ENCODE measurements at regions not wholly inside any gene's neighbourhood (a gene's known extent, or its start where the extent isn't known, plus 50 kb on each side); places are given as distances from the start of the nearest gene placed in this dataset.

DNA sequence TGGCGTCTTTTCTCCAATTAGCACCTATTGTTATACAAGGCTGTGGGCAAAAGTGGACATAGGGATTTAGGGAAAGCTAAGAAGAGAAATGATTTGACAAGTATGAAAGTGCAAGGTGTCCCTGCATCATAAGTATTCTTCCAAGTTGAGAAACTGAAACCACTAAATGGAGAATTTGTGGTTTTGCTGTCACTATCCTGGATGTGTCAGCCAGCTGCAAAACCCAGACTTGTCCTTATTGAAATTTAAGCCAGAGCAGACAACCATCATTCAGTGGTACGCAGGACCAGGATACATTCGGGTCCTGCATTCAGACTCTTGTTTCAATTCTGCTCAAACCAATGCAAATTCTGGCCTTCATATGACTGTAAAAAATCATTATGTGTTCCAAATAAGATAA lies 384.8 kb upstream of the TGFBR2 start (continued):
- TF ChIP-seq, protein P1, sequence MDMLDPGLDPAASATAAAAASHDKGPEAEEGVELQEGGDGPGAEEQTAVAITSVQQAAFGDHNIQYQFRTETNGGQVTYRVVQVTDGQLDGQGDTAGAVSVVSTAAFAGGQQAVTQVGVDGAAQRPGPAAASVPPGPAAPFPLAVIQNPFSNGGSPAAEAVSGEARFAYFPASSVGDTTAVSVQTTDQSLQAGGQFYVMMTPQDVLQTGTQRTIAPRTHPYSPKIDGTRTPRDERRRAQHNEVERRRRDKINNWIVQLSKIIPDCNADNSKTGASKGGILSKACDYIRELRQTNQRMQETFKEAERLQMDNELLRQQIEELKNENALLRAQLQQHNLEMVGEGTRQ (IDR thresholded peaks at IDR 0.05; ENCODE audit: low read length): no peak
- TF ChIP-seq ASH2L (IDR thresholded peaks at IDR 0.05; ENCODE audit: low read length) (no peak), CREB1 (IDR thresholded peaks at IDR 0.05) (no peak), KDM1A (IDR thresholded peaks at IDR 0.05; ENCODE audit: borderline replicate concordance, low read length) (no peak), CBX5 (IDR thresholded peaks at IDR 0.05; ENCODE audit: low read depth, low read length) (no peak)
